ENCODE measurements at regions not wholly inside any gene's neighbourhood (a gene's known extent, or its start where the extent isn't known, plus 50 kb on each side); places are given as distances from the start of the nearest gene placed in this dataset.

- H4K8ac ChIP-seq (ENCODE audit: low read depth, low read length) = no peak overlapping the region
- no CpG with 5 or more reads among the region's 10 CpGs for WGBS (ENCODE audit: extremely low coverage, insufficient coverage, low lambda C conversion rate)
These were observed 327.7 kb downstream of the GLRX3 start for GRCh38 chr10:130463876-130464364.

GRCh38 chr10:130464426-130464825 lies 328.2 kb downstream of the GLRX3 start:
- Histone ChIP-seq H3K27me3 (ENCODE audit: insufficient read depth, low read length, poor library complexity) (no peaks in the 10 kb centered on the region), H3K4me3 (ENCODE audit: low read length) (no peak overlapping the region), H2BK120ac (ENCODE audit: low read depth, low read length) (no peak overlapping the region), H3K79me2 (ENCODE audit: control insufficient read depth, insufficient read depth, low read length) (no peaks in the 10 kb centered on the region), H3K27ac (ENCODE audit: low read depth, low read length) (no peak overlapping the region), H3K18ac (ENCODE audit: low read length) (no peak overlapping the region), H3K4me1 (ENCODE audit: control insufficient read depth, low read depth, low read length) (no peaks in the 10 kb centered on the region), H3K9ac (ENCODE audit: low read length) (no peak overlapping the region), H3K4ac (ENCODE audit: low read depth, low read length) (no peak overlapping the region), H4K8ac (ENCODE audit: low read depth, low read length) (no peak overlapping the region), H3K79me1 (ENCODE audit: low read length) (no peaks in the 10 kb centered on the region), H3K4me2 (ENCODE audit: low read length) (no peak overlapping the region), H3K36me3 (ENCODE audit: control insufficient read depth, insufficient read depth, low read length) (no peaks in the 10 kb centered on the region), H2AK5ac (ENCODE audit: low read length) (no peak overlapping the region), H2BK15ac (replicated peaks; ENCODE audit: low read depth) (no peak overlapping the region), H4K5ac (ENCODE audit: low read length) (no peak overlapping the region), H2BK5ac (ENCODE audit: low read length) (no peak overlapping the region), H3K56ac (ENCODE audit: low read length) (no peak overlapping the region), H3K23ac (ENCODE audit: low read length) (no peak overlapping the region)
- no CpG with 5 or more reads among the region's 7 CpGs for WGBS (ENCODE audit: extremely low coverage, insufficient coverage, low lambda C conversion rate)
- DNase-seq = no peak

More at GRCh38 chr10:130463876-130464364, 327.7 kb downstream of the GLRX3 start:
- H2BK120ac ChIP-seq (ENCODE audit: low read depth, low read length) = no peak overlapping the region
- H3K4me1 ChIP-seq (ENCODE audit: control insufficient read depth, low read depth, low read length) = no peaks in the 10 kb centered on the region
- no peak overlapping the region for H3K4ac ChIP-seq (ENCODE audit: low read depth, low read length)
- no peak overlapping the region for H2BK15ac ChIP-seq (replicated peaks; ENCODE audit: low read depth)
- DNase-seq = no peak
- no peaks in the 10 kb centered on the region for H3K79me2 ChIP-seq (ENCODE audit: control insufficient read depth, insufficient read depth, low read length)
- no peak overlapping the region for H3K18ac ChIP-seq (ENCODE audit: low read length)
- no peak overlapping the region for H3K4me2 ChIP-seq (ENCODE audit: low read length)
- no peaks in the 10 kb centered on the region for H3K79me1 ChIP-seq (ENCODE audit: low read length)
- H3K36me3 ChIP-seq (ENCODE audit: control insufficient read depth, insufficient read depth, low read length) = no peaks in the 10 kb centered on the region
- H3K23ac ChIP-seq (ENCODE audit: low read length) = no peak overlapping the region
- no peak overlapping the region for H2AK5ac ChIP-seq (ENCODE audit: low read length)
- H2BK5ac ChIP-seq (ENCODE audit: low read length) = no peak overlapping the region
- H3K9ac ChIP-seq (ENCODE audit: low read length) = no peak overlapping the region
- no peaks in the 10 kb centered on the region for H3K27me3 ChIP-seq (ENCODE audit: insufficient read depth, low read length, poor library complexity)
- H4K5ac ChIP-seq (ENCODE audit: low read length) = no peak overlapping the region
- no peak overlapping the region for H3K4me3 ChIP-seq (ENCODE audit: low read length)
- no peak overlapping the region for H3K27ac ChIP-seq (ENCODE audit: low read depth, low read length)
- no peak overlapping the region for H3K56ac ChIP-seq (ENCODE audit: low read length)

- Histone ChIP-seq H2BK5ac (ENCODE audit: low read length) (no peak overlapping the region), H3K56ac (ENCODE audit: low read length) (no peak overlapping the region), H3K4ac (ENCODE audit: low read depth, low read length) (no peak overlapping the region)
These were observed 330.2 kb downstream of the GLRX3 start for GRCh38 chr10:130466271-130466997.

GRCh38 chr10:130470286-130470685 lies 334.1 kb downstream of the GLRX3 start:
- Histone ChIP-seq H3K9ac (ENCODE audit: low read length) (no peak overlapping the region), H2BK5ac (ENCODE audit: low read length) (no peak overlapping the region), H3K79me1 (ENCODE audit: low read length) (no peaks in the 10 kb centered on the region), H4K5ac (ENCODE audit: low read length) (no peak overlapping the region), H3K27me3 (ENCODE audit: insufficient read depth, low read length, poor library complexity) (no peaks in the 10 kb centered on the region), H2AK5ac (ENCODE audit: low read length) (no peak overlapping the region), H2BK120ac (ENCODE audit: low read depth, low read length) (no peak overlapping the region), H4K8ac (ENCODE audit: low read depth, low read length) (no peak overlapping the region), H3K36me3 (ENCODE audit: control insufficient read depth, insufficient read depth, low read length) (no peaks in the 10 kb centered on the region), H3K23ac (ENCODE audit: low read length) (no peak overlapping the region), H2BK15ac (replicated peaks; ENCODE audit: low read depth) (no peak overlapping the region), H3K18ac (ENCODE audit: low read length) (no peak overlapping the region), H3K79me2 (ENCODE audit: control insufficient read depth, insufficient read depth, low read length) (no peaks in the 10 kb centered on the region), H3K4ac (ENCODE audit: low read depth, low read length) (no peak overlapping the region), H3K56ac (ENCODE audit: low read length) (no peak overlapping the region), H3K4me3 (ENCODE audit: low read length) (no peak overlapping the region), H3K4me1 (ENCODE audit: control insufficient read depth, low read depth, low read length) (no peaks in the 10 kb centered on the region), H3K27ac (ENCODE audit: low read depth, low read length) (no peak overlapping the region), H3K4me2 (ENCODE audit: low read length) (no peak overlapping the region)
- WGBS (ENCODE audit: extremely low coverage, insufficient coverage, low lambda C conversion rate) = no CpG with 5 or more reads among the region's 5 CpGs
- no peak for DNase-seq

More at GRCh38 chr10:130466271-130466997, 330.2 kb downstream of the GLRX3 start:
- no peak overlapping the region for H3K23ac ChIP-seq (ENCODE audit: low read length)
- WGBS (ENCODE audit: extremely low coverage, insufficient coverage, low lambda C conversion rate) = no CpG with 5 or more reads among the region's 12 CpGs
- no peaks in the 10 kb centered on the region for H3K79me2 ChIP-seq (ENCODE audit: control insufficient read depth, insufficient read depth, low read length)
- no peaks in the 10 kb centered on the region for H3K36me3 ChIP-seq (ENCODE audit: control insufficient read depth, insufficient read depth, low read length)
- no peak overlapping the region for H2BK120ac ChIP-seq (ENCODE audit: low read depth, low read length)
- H4K5ac ChIP-seq (ENCODE audit: low read length) = no peak overlapping the region
- no peak overlapping the region for H3K9ac ChIP-seq (ENCODE audit: low read length)
- H2AK5ac ChIP-seq (ENCODE audit: low read length) = no peak overlapping the region
- no peak overlapping the region for H3K18ac ChIP-seq (ENCODE audit: low read length)
- H3K4me1 ChIP-seq (ENCODE audit: control insufficient read depth, low read depth, low read length) = no peaks in the 10 kb centered on the region
- H3K27me3 ChIP-seq (ENCODE audit: insufficient read depth, low read length, poor library complexity) = no peaks in the 10 kb centered on the region
- no peak for DNase-seq
- no peaks in the 10 kb centered on the region for H3K79me1 ChIP-seq (ENCODE audit: low read length)
- no peak overlapping the region for H2BK15ac ChIP-seq (replicated peaks; ENCODE audit: low read depth)
- no peak overlapping the region for H4K8ac ChIP-seq (ENCODE audit: low read depth, low read length)
- no peak overlapping the region for H3K4me3 ChIP-seq (ENCODE audit: low read length)
- no peak overlapping the region for H3K4me2 ChIP-seq (ENCODE audit: low read length)
- H3K27ac ChIP-seq (ENCODE audit: low read depth, low read length) = no peak overlapping the region

GRCh38 chr10:130470973-130471372 lies 334.8 kb downstream of the GLRX3 start:
- Histone ChIP-seq H3K79me1 (ENCODE audit: low read length) (no peaks in the 10 kb centered on the region), H3K36me3 (ENCODE audit: control insufficient read depth, insufficient read depth, low read length) (no peaks in the 10 kb centered on the region), H4K5ac (ENCODE audit: low read length) (no peak overlapping the region), H3K56ac (ENCODE audit: low read length) (no peak overlapping the region), H3K27ac (ENCODE audit: low read depth, low read length) (no peak overlapping the region), H3K4me3 (ENCODE audit: low read length) (no peak overlapping the region), H3K27me3 (ENCODE audit: insufficient read depth, low read length, poor library complexity) (no peaks in the 10 kb centered on the region), H3K18ac (ENCODE audit: low read length) (no peak overlapping the region), H2BK15ac (replicated peaks; ENCODE audit: low read depth) (no peak overlapping the region), H3K23ac (ENCODE audit: low read length) (no peak overlapping the region), H3K4me1 (ENCODE audit: control insufficient read depth, low read depth, low read length) (no peaks in the 10 kb centered on the region), H3K9ac (ENCODE audit: low read length) (no peak overlapping the region), H3K79me2 (ENCODE audit: control insufficient read depth, insufficient read depth, low read length) (no peaks in the 10 kb centered on the region), H3K4me2 (ENCODE audit: low read length) (no peak overlapping the region), H3K4ac (ENCODE audit: low read depth, low read length) (no peak overlapping the region), H4K8ac (ENCODE audit: low read depth, low read length) (no peak overlapping the region), H2BK120ac (ENCODE audit: low read depth, low read length) (no peak overlapping the region), H2BK5ac (ENCODE audit: low read length) (no peak overlapping the region), H2AK5ac (ENCODE audit: low read length) (no peak overlapping the region)
- no CpG with 5 or more reads among the region's 6 CpGs for WGBS (ENCODE audit: extremely low coverage, insufficient coverage, low lambda C conversion rate)
- DNase-seq = no peak

- Histone ChIP-seq H4K8ac (ENCODE audit: low read depth, low read length) (no peak overlapping the region), H3K4ac (ENCODE audit: low read depth, low read length) (no peak overlapping the region), H2BK5ac (ENCODE audit: low read length) (no peak overlapping the region), H2BK120ac (ENCODE audit: low read depth, low read length) (no peak overlapping the region), H3K4me2 (ENCODE audit: low read length) (no peak overlapping the region), H2BK15ac (replicated peaks; ENCODE audit: low read depth) (no peak overlapping the region), H3K36me3 (ENCODE audit: control insufficient read depth, insufficient read depth, low read length) (no peaks in the 10 kb centered on the region), H3K4me3 (ENCODE audit: low read length) (no peak overlapping the region), H3K56ac (ENCODE audit: low read length) (no peak overlapping the region), H3K79me1 (ENCODE audit: low read length) (no peaks in the 10 kb centered on the region), H3K23ac (ENCODE audit: low read length) (no peak overlapping the region), H4K5ac (ENCODE audit: low read length) (no peak overlapping the region), H3K27me3 (ENCODE audit: insufficient read depth, low read length, poor library complexity) (no peaks in the 10 kb centered on the region), H3K9ac (ENCODE audit: low read length) (no peak overlapping the region), H2AK5ac (ENCODE audit: low read length) (no peak overlapping the region), H3K79me2 (ENCODE audit: control insufficient read depth, insufficient read depth, low read length) (no peaks in the 10 kb centered on the region), H3K27ac (ENCODE audit: low read depth, low read length) (no peak overlapping the region), H3K4me1 (ENCODE audit: control insufficient read depth, low read depth, low read length) (no peaks in the 10 kb centered on the region), H3K18ac (ENCODE audit: low read length) (no peak overlapping the region)
- no peak for DNase-seq
- WGBS (ENCODE audit: extremely low coverage, insufficient coverage, low lambda C conversion rate) = no CpG with 5 or more reads among the region's 11 CpGs
These were observed 335.3 kb downstream of the GLRX3 start for GRCh38 chr10:130471486-130471885.

Data from mesendoderm (in vitro differentiated cells).